EL (cell line): ENCODE measurements at regions not wholly inside any gene's neighbourhood (a gene's known extent, or its start where the extent isn't known, plus 50 kb on each side); places are given as distances from the start of the nearest gene placed in this dataset.
"Not testable (repeated sequence)": the region's sequence is repeated elsewhere in the genome, so short reads cannot be mapped to it uniquely, and the experiment has no call there.

ENCODE experiments used
- DNase-seq: peaks from one replicate; pipeline ENCODE4 v3.0.0-alpha.2; 2016

DNA sequence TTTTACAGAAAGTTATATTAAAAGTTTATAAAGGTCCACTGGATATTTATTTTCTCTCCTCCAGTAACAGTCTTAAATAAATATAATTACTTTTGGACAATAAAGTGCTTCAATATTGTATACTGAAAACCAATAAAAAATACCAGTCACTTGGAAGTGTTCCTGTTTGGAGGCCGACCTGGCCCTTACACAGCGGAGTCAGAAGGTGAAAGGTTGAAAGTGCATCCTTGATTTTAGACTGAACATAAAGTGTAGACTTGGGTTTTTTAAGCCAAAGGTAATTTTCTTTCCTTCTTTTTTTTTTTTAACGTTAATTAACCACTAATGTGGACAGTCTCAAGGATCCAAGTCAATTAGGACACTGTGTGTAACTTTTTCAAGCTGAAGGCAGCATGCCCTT, 152.3 kb upstream of the TBX18 start:
- DNase-seq = no peak

- DNase-seq = no peak
Measured at GRCh38 chr6:84912472-84913322, 148.3 kb upstream of the TBX18 start.

GRCh38 chr6:84910906-84911607, 146.7 kb upstream of the TBX18 start:
- no peak for DNase-seq

DNA sequence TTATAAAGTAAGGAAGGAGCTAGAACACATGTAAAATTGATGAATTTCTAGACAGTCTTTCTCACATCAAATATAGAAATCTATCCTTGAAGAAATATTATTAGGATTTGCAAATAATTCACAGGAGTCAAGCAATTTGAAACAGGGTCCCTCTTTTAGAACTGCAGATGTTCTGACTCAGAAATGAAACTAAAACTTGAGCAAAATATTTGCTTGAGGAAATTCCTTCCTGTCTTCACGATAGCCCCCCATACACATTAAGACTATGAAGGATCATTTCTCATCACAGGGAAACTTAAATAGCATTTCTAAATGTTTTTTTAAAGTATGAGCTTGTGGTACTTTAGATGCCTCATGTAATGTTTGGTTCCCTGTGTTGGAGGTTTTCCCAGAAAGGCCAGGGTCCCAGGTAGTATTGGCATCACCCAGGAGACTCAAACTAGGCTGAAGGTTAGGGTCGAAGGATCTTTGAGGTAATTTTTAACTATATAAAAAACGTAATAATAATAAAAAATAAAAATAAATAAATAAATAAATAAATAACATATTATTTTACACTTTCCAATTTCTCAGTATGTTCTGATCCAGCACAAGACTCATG, 144.0 kb upstream of the TBX18 start:
- DNase-seq = no peak

GRCh38 chr6:84906514-84906913, 142.1 kb upstream of the TBX18 start:
- no peak for DNase-seq

DNA sequence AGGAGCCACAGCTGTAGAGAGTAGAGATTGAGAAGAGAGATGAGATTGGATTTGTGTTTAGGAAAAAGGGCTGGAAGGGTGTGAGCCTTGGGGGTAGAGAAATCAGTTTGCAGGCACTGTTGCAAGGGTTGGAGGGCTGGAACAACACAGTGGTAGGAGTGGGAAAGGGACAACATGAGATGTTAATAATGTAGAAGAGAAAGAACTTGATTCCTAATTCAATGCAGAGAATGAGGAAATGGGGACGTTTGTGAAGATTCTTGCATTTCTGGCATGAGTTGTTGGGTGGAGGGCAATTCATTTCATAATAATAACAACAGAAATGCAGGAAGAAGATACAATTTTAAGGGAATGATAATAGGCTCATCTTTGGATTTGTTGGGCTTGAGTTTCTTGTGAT, 141.4 kb upstream of the TBX18 start:
- no peak for DNase-seq

DNA sequence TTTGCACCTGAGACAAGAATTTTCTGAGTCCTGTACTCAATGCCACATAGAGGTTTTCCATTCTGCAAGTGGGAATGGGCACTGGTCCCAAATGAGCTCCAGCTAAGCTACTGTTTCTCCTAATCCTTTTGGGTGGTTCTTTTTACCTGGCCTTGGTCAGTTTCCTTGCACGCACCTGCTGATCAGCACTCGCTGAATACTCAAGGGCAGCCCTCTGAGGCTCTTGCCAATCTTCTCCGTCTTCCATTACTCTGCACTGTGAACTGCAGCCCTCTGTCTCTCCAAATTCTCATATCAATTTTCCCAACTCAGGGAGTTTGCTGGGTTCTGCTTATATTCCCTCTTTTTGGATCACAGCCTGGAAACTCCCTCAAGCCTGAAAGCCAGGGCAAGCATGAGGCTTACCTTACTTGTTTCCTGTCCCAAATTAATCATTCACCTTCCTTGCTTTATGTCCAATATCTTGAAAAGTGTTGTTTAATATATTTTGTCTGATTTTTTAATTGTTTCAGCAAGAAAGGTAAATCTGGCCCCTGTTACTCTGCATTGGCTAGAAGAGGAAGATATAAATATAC, 138.0 kb upstream of the TBX18 start:
- DNase-seq = no peak

- peak; percentile 45 for DNase-seq
Measured at GRCh38 chr6:84897988-84898594, 133.7 kb upstream of the TBX18 start.

GRCh38 chr6:84897011-84897410, 132.6 kb upstream of the TBX18 start:
- DNase-seq = no peak

- peak; percentile 10 for DNase-seq
Measured at GRCh38 chr6:84892671-84893070, 128.3 kb upstream of the TBX18 start.

GRCh38 chr6:84882768-84883766, 118.7 kb upstream of the TBX18 start:
- DNase-seq = no peak

GRCh38 chr6:84879385-84879784, 115.0 kb upstream of the TBX18 start:
- not testable (repeated sequence) for DNase-seq

DNA sequence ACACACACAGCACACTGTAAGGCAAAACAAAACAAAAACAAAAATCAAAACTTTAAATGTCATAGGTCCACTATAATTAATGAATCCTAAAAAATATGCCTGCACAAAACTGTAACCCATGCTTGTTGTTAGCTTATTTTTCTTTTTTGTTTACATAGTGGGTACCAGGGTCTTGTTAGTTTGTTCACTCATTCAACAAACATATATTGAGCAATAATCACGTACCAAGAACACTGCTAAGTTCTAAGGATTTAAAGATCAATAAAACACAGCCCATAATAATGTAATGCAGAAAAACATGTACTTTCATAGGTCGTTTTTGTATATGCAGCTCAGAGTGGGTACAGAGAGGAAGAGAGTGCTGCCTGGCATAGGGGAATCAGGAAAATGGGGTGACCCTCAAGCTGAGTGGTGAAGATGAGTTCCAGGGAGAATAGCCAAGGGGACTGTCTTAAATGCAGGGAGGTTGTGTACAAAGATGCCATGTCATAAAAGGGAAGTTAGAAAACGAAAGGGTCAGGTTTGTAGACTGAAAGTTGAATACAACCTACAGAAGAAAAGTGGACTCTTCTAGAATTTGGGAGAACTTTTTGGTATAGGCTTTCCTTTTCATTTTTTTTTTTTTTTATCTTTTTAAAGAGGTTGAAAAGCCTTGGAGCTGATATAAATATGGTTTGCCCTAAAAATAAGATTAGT, 113.3 kb upstream of the TBX18 start:
- no peak for DNase-seq

DNA sequence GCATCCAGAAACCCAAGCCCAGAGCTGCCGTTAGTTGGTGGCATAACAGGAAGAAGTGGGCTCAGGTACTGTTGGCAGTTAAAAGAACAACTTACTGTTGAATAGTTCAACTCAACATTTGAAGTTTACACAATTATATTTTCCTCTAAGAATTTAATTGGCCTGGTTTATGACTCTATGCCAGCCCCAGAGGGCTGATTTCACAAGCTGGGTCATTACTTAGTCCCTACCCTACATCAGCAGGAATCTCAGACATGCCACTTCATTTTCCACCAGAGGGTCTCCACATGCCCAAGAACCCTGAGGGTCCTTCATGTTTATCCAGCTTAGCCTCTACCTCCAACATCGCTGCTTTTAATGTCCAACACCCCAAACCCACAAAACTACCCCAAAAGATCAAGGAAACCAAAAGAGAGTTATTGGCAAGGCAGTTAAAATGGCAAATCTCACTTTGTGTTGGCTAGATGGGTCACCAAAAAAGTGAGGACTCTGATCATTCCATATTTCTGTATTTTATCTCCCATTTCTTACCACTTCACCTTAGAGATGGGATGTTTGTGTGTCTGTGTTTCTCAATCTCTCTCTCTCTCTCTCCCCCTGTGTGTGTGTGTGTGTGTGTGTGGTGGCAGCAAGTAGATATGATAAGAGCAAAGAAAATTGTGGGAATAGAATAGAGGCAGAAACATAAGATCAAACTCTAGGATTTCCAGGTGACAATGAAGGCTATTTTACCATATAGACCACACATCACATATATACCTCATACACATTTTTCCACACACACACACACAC, 112.5 kb upstream of the TBX18 start:
- DNase-seq = no peak

- DNase-seq = no peak
Measured at GRCh38 chr6:84872996-84873723, 108.8 kb upstream of the TBX18 start.

- DNase-seq = no peak
Measured at GRCh38 chr6:84871925-84872324, 107.5 kb upstream of the TBX18 start.

GRCh38 chr6:84870672-84871071, 106.3 kb upstream of the TBX18 start:
- DNase-seq = no peak

DNA sequence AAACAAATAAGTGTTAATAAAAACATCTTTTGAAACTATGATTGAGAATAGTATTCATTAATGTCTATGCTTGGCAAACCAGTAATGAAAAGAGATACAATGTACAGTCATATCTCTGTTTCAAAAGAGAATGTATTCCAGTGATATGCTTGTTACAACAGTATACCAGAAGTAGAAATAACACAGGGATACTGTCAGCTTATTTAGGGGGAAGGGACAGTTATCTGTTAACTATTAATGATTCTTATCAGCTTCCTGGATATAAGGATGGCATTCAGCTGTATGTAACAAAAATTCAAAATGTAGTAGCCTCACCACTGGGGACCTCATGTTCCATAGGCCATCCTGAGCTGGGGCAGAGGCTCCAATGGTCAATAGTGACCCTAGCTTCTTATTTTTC, 103.8 kb upstream of the TBX18 start:
- no peak for DNase-seq

DNA sequence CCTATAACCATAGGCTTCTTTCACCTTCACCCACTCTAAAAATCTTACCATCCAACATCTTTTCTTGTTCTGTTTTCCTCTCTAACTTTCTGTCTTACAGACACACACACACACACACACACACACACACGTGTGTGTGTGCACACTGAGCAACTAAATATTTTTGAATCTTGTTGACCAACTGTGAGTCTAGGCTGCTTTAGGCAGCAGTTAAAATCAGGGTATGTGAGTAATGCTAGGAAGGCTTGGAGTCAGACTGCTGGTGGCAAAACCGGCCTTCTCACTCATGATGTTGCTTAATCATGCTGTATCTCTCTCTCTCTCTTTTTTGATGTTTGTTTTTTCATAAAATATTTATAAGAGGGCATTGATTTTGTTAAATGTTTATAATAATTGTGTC, 103.1 kb upstream of the TBX18 start:
- peak; percentile 8 for DNase-seq

DNA sequence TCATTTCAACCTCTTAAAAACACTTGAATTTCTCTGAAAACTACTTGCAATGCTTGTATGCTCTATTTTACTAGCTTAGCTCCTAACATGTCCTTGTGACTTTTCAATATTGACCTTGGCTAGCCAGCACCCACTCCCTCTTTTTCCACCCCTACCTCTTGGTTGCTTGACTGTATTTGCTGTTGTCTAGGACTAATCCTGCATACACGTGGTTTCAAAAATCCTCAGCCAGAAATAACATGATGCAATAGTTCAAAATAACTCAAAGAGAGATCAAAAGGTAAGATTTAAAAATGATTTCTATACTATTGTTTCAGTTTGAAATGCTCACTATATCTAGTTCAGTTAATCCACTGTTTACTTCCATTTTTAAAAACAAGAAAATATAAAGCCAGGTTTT, 102.3 kb upstream of the TBX18 start:
- DNase-seq = no peak
